ENCODE measurements at regions not wholly inside any gene's neighbourhood (a gene's known extent, or its start where the extent isn't known, plus 50 kb on each side); places are given as distances from the start of the nearest gene placed in this dataset.

GRCh38 chr16:77666771-77667170 lies 55.5 kb upstream of the NUDT7 start:
- TF ChIP-seq CTCF (IDR thresholded peaks at IDR 0.05) (no peak), POLR2A (IDR thresholded peaks at IDR 0.05) (no peak)
